B cell (primary cell): ENCODE measurements at regions not wholly inside any gene's neighbourhood (a gene's known extent, or its start where the extent isn't known, plus 50 kb on each side); places are given as distances from the start of the nearest gene placed in this dataset.

ENCODE experiments used
- ATAC-seq: fragments of 200-7000 bp; cut with Tn5 transposase; one replicate; pipeline ENCODE4 v1.10.0; 2021; ENCODE audit warnings: low read depth, mild to moderate bottlenecking, moderate number of reproducible peaks, moderate library complexity
- CTCF ChIA-PET: fragments of 350-600 bp; sonication (Branson Sonifier 250); formaldehyde crosslinking; loops from one replicate; lab custom pipeline; 2021; ENCODE audit warnings: antibody characterized with exemption, inconsistent platforms; lab: Charles Lee
- POLR2A ChIA-PET: fragments of 350-600 bp; sonication (Branson Sonifier 250); formaldehyde crosslinking; loops from one replicate; lab custom pipeline; 2021; ENCODE audit warnings: antibody characterized with exemption; lab: Charles Lee
- DNase-seq: peaks from one replicate; pipeline ENCODE4 v3.0.0; 2013
- H2AFZ ChIP-seq: 2 replicates; pipeline ENCODE4 v1.6.1; 2012; ENCODE audit warnings: mild to moderate bottlenecking, low read depth, low read length; ENCODE audit not compliant: insufficient read depth, poor library complexity, severe bottlenecking
- H3K27ac ChIP-seq, 2 donors: 1 replicate in 1 of 2; 2 replicates in 1 of 2; pipeline ENCODE4 v1.5.1; 2012 to 2013; ENCODE audit warnings: low read length in 2 of 2, mild to moderate bottlenecking in 2 of 2, moderate library complexity in 1 of 2
- H3K27me3 ChIP-seq, 4 experiments: fragments of 200-600 bp in 1 of 4; sonication (generic) in 1 of 4; replicated peaks in 1 of 4; 1 replicate in 2 of 4; 2 replicates in 2 of 4; pipeline versions ENCODE4 v1.6.1 to v1.7.0; 2013 to 2016; ENCODE audit warnings: low read length in 3 of 4, mild to moderate bottlenecking in 2 of 4, mixed read lengths in 1 of 4, moderate library complexity in 1 of 4; ENCODE audit not compliant: insufficient read depth in 4 of 4, control insufficient read depth in 3 of 4; ENCODE audit errors: control extremely low read depth in 1 of 4
- H3K36me3 ChIP-seq, 2 experiments: replicated peaks in 1 of 2; 1 replicate in 1 of 2; 2 replicates in 1 of 2; pipeline versions ENCODE4 v1.6.1 to v1.7.1; 2013; ENCODE audit warnings: low read length in 1 of 2; ENCODE audit not compliant: insufficient read depth in 2 of 2, control insufficient read depth in 1 of 2; ENCODE audit errors: control extremely low read depth in 1 of 2, extremely low read depth in 1 of 2
- H3K4me1 ChIP-seq, 2 donors: fragments of 200-600 bp in 1 of 2; sonication (generic) in 1 of 2; 1 replicate in 1 of 2; 2 replicates in 1 of 2; pipeline versions ENCODE4 v1.5.1 to v1.6.1; 2013 to 2017; ENCODE audit warnings: low read length in 2 of 2; ENCODE audit not compliant: control insufficient read depth in 2 of 2, insufficient read depth in 2 of 2
- H3K4me2 ChIP-seq: replicated peaks from 2 replicates; pipeline ENCODE3; 2012; ENCODE audit warnings: mild to moderate bottlenecking, low read depth, low read length; ENCODE audit not compliant: poor library complexity, severe bottlenecking
- H3K4me3 ChIP-seq, 5 experiments: fragments of 200-600 bp in 1 of 5; sonication (generic) in 1 of 5; 1 replicate in 3 of 5; 2 replicates in 2 of 5; pipeline versions ENCODE4 v1.5.1 to v1.7.0; 2011 to 2016; ENCODE audit warnings: low read length in 4 of 5, mild to moderate bottlenecking in 4 of 5, low read depth in 2 of 5, control low read depth in 1 of 5, moderate library complexity in 1 of 5; ENCODE audit not compliant: insufficient read depth in 1 of 5; ENCODE audit errors: control extremely low read depth in 1 of 5, extremely low read depth in 1 of 5
- H3K79me2 ChIP-seq: fragments of 200-600 bp; sonication (generic); one replicate; pipeline ENCODE4 v1.6.0; 2016; ENCODE audit warnings: low read length; ENCODE audit not compliant: control insufficient read depth, insufficient read depth
- H3K9ac ChIP-seq: fragments of 200-600 bp; sonication (generic); 2 replicates; pipeline ENCODE4 v1.6.1; 2017; ENCODE audit warnings: mild to moderate bottlenecking, low read length, moderate library complexity
- H3K9me3 ChIP-seq, 3 donors: one replicate each; pipeline versions ENCODE4 v1.6.1 to v1.7.1; 2013; ENCODE audit warnings: low read length in 2 of 3; ENCODE audit not compliant: control insufficient read depth in 2 of 3, insufficient read depth in 1 of 3; ENCODE audit errors: control extremely low read depth in 1 of 3
- H4K20me1 ChIP-seq: 2 replicates; pipeline ENCODE4 v1.6.0; 2012; ENCODE audit warnings: mild to moderate bottlenecking, low read length; ENCODE audit not compliant: insufficient read depth, control insufficient read depth, poor library complexity, severe bottlenecking
- H3K27ac Mint-ChIP-seq: one replicate; pipeline ENCODE4 v1.8.0; 2021; ENCODE audit warnings: mixed read lengths
- H3K27me3 Mint-ChIP-seq: one replicate; pipeline ENCODE4 v1.8.0; 2021; ENCODE audit warnings: mixed read lengths
- H3K4me1 Mint-ChIP-seq: one replicate; pipeline ENCODE4 v1.8.0; 2021; ENCODE audit warnings: mixed read lengths
- H3K4me3 Mint-ChIP-seq: one replicate; pipeline ENCODE4 v1.8.0; 2021; ENCODE audit warnings: mixed read lengths
- H3K9me3 Mint-ChIP-seq: one replicate; pipeline ENCODE4 v1.8.0; 2022; ENCODE audit warnings: mixed read lengths; ENCODE audit not compliant: insufficient read depth
- EZH2 ChIP-seq: IDR thresholded peaks from 2 replicates; pipeline ENCODE4 v1.6.1; 2012; ENCODE audit warnings: borderline replicate concordance, low read depth, mild to moderate bottlenecking, moderate library complexity, low read length; ENCODE audit not compliant: insufficient read depth, poor library complexity, severe bottlenecking
- WGBS: methylation state at CpG from one replicate; pipeline ENCODE4 v1.1.5; 2013; ENCODE audit warnings: missing lambda C conversion rate; ENCODE audit not compliant: insufficient coverage; 5-methylcytosine and 5-hydroxymethylcytosine counted together
- intact Hi-C: fragments of 100-400 bp; cut with micrococcal nuclease; formaldehyde crosslinking; loops from one replicate; pipeline ENCODE4 v1.10.0; 2022
- TF ChIP-seq, protein P1 (sequence below): fragments of 200-600 bp; IDR thresholded peaks from one replicate; pipeline ENCODE4 v1.8.0; 2022; ENCODE audit warnings: antibody characterized with exemption, mild to moderate bottlenecking

- Histone ChIP-seq H2AFZ (no peak overlapping the region), H3K4me3 (no peak overlapping the region), H3K36me3 (no peaks in the 10 kb centered on the region), H4K20me1 (no peaks in the 10 kb centered on the region), H3K27ac (no peak overlapping the region), H3K9ac (no peak overlapping the region), H3K4me1 (no peaks in the 10 kb centered on the region), H3K27me3 (no peaks in the 10 kb centered on the region), H3K79me2 (no peaks in the 10 kb centered on the region), H3K4me2 (no peak overlapping the region), H3K9me3 (peaks cover 0 to 4% (median 0%) of the 10 kb centered on the region in 3 donors)
- DNase-seq (no peak), ATAC-seq (no peak)
- H3K4me1 Mint-ChIP-seq, result no peaks in the 10 kb centered on the region
- POLR2A ChIA-PET, result no interaction called here
- WGBS, result 80% methylated on average over 1 of the region's 6 CpGs
- TF ChIP-seq, protein P1, sequence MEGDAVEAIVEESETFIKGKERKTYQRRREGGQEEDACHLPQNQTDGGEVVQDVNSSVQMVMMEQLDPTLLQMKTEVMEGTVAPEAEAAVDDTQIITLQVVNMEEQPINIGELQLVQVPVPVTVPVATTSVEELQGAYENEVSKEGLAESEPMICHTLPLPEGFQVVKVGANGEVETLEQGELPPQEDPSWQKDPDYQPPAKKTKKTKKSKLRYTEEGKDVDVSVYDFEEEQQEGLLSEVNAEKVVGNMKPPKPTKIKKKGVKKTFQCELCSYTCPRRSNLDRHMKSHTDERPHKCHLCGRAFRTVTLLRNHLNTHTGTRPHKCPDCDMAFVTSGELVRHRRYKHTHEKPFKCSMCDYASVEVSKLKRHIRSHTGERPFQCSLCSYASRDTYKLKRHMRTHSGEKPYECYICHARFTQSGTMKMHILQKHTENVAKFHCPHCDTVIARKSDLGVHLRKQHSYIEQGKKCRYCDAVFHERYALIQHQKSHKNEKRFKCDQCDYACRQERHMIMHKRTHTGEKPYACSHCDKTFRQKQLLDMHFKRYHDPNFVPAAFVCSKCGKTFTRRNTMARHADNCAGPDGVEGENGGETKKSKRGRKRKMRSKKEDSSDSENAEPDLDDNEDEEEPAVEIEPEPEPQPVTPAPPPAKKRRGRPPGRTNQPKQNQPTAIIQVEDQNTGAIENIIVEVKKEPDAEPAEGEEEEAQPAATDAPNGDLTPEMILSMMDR, result no peak
- no peak for TF ChIP-seq EZH2
- CTCF ChIA-PET, result no interaction called here
- H3K27ac Mint-ChIP-seq, result no peak overlapping the region
- no peak overlapping the region for H3K4me3 Mint-ChIP-seq
- intact Hi-C loops, result no loop called here
- H3K9me3 Mint-ChIP-seq, result no peaks in the 10 kb centered on the region
- H3K27me3 Mint-ChIP-seq, result no peaks in the 10 kb centered on the region
Measured at GRCh38 chr5:145307866-145308382, 527.2 kb downstream of the PRELID2 start.

- H3K4me1 Mint-ChIP-seq, result no peaks in the 10 kb centered on the region
- H3K79me2 ChIP-seq, result no peaks in the 10 kb centered on the region
- H3K4me2 ChIP-seq, result no peak overlapping the region
- DNase-seq, result no peak
- TF ChIP-seq EZH2, result no peak
- TF ChIP-seq, protein P1, result no peak
- H3K27me3 ChIP-seq, result no peaks in the 10 kb centered on the region
- ATAC-seq, result no peak
- no peaks in the 10 kb centered on the region for H3K4me1 ChIP-seq
- WGBS, result no CpG with 5 or more reads among the region's 1 CpG
- no peaks in the 10 kb centered on the region for H3K36me3 ChIP-seq
- H4K20me1 ChIP-seq, result no peaks in the 10 kb centered on the region
- H3K27ac Mint-ChIP-seq, result no peak overlapping the region
- no peaks in the 10 kb centered on the region for H3K9me3 Mint-ChIP-seq
- ChIA-PET POLR2A (no interaction called here), CTCF (no interaction called here)
- H3K4me3 ChIP-seq, result no peak overlapping the region
- intact Hi-C loops, result no loop called here
- no peaks in the 10 kb centered on the region for H3K27me3 Mint-ChIP-seq
- H3K4me3 Mint-ChIP-seq, result no peak overlapping the region
- H2AFZ ChIP-seq, result no peak overlapping the region
- no peak overlapping the region for H3K27ac ChIP-seq
- H3K9ac ChIP-seq, result no peak overlapping the region
- H3K9me3 ChIP-seq, result no peaks in the 10 kb centered on the region
Measured at GRCh38 chr5:145295236-145295835, 539.8 kb downstream of the PRELID2 start.
